H54 (cell line): ENCODE measurements at regions not wholly inside any gene's neighbourhood (a gene's known extent, or its start where the extent isn't known, plus 50 kb on each side); places are given as distances from the start of the nearest gene placed in this dataset.
A peak's percentile ranks its signal among the peaks of the same experiment; 100 is the strongest.
"Not testable (repeated sequence)": the region's sequence is repeated elsewhere in the genome, so short reads cannot be mapped to it uniquely, and the experiment has no call there.

Source experiments
- DNase-seq: peaks from one replicate; pipeline ENCODE4 v3.0.0; 2011; ENCODE audit warnings: low spot score, mixed read lengths; ENCODE audit not compliant: insufficient read length
- FAIRE-seq: peaks from 3 replicates; lab custom pipeline; 2011; peaks lifted over from hg19 to GRCh38; lab: Jason Lieb, UNC
- POLR2A ChIP-seq: IDR thresholded peaks from 2 replicates; pipeline ENCODE4 v1.6.1; 2011; ENCODE audit warnings: low read depth, mild to moderate bottlenecking, low read length

DNA sequence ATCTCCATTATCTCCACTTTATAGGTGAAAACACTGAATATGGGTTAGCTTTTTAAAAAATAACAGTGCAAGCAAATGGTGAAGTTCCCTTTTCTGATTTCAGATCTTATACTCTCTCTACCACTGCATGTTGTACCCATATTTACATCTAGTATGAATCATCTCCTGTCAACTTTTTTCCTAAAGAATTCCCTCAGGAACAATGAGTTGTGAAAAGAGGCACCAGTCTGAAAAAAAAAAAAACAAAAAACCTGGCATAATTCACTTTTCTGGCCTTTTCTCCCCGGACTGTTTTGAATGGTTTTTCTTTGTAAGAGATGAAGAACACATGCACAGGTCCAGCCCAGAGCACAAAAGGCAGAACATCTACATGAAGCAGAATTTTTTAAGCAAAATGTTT lies 596.0 kb downstream of the COL12A1 start:
- DNase-seq (no peak), FAIRE-seq (no peak)
- TF ChIP-seq POLR2A = no peak

DNA sequence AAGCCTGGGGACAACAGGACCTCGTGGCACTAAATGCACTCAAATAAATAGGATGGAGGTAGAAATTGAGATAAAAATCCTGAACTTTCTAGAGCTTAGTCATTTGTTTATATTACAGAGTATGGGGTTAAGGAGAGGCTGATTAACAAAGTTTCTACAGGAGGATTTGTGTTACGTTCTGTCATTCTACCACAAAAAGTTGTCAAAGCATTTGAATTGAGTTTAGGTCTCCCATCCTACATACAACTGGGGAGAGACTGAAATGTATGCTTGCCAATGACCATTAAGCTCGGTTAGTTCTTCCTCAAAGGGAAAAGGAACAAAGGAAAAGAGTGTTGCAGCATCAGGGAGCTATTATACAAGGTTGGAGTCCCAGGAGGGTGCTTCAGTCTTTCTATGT lies 597.9 kb downstream of the COL12A1 start:
- DNase-seq (no peak), FAIRE-seq (no peak)
- no peak for TF ChIP-seq POLR2A

DNA sequence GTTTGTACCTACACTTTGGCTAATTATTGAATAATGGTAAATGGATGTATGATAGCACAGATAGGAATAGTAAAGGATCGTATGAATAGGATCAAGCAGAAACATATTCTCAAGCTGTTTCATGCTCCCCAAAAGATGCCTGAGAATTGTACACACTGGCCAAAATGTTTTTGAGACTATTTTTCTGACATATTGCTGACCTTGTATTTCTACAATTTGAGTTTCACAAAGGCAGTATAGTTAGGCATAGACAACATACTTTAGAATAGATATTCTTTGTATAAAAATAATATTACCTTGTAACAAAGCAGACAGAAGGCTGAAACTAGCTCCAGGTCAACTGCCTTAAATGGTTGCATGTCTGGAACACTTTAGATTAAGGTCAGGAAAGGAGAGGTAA lies 598.4 kb downstream of the COL12A1 start:
- DNase-seq = no peak
- no peak for FAIRE-seq
- TF ChIP-seq POLR2A = no peak

DNA sequence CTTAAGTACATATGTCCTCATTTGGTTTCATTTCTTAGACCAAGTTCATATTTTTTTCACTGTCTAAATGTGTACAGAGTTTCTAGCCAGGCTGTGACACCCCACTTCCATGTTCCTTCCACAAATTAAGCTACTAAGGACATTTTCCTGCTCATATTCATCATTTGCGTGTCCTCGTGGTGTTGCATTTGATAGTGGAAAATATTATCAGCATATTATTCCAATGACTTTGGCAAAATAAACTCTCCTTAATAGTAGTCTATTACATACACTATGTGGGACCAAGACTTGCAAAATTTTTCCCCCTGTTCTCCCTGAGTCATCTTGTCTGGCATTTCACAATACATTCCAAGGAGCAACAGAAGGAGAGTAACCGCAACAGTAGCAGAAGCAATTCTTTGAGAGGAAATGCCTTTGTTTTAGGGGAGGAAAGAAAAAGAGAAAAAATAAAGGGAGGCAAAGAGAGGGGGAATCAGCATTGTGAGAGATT lies 599.2 kb downstream of the COL12A1 start:
- DNase-seq (peak; percentile 4), FAIRE-seq (no peak)
- TF ChIP-seq POLR2A = no peak

DNA sequence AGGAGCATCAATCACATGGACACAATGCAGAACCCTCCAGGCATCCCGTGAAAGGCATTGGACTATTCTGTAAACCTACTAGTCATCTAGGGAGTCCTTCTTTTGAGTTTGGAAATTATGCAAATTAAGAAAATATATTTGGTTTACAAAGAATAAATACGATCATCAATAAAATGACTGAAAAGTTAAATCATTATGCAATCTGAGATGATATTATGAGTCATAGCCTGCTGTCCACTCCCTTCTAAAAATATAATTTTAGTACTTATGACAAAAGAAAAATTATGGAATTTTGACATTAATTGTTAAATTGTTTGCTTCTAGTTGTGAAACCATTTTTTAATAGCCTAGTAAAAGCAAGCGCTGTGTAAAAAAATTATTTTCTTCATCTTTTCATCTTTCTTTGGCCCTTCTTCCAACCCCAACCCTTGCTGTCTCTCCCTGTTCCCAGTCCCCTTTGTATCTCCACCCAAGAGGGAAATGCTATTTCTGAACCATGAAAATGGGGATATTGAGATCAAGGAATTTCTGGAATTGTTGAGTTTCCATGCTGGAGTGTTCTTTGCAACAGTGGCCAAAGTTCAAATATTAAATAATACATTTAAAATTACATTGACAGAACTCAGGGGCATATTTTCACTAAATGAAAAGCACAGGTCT lies 599.8 kb downstream of the COL12A1 start:
- no peak for TF ChIP-seq POLR2A
- FAIRE-seq (no peak), DNase-seq (no peak)

DNA sequence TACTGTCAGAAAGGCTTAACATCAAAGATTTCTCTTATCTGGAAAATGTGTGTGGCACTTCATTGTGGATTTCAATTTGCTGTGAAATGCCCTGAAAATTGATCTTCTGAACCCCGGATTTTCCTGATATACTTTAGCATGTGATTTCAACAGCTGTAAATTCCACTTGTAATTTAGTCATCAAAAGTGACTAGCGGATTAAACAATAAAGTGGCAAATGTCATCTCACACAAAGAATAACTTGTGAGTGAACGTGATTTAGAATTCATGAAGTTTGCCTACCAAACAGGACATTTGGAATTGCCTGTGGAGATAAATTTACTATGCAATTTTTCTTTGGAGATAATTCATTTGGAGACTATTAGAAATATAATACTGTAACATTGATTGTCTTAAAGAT lies 601.6 kb downstream of the COL12A1 start:
- FAIRE-seq = no peak
- no peak for DNase-seq
- TF ChIP-seq POLR2A = no peak

DNA sequence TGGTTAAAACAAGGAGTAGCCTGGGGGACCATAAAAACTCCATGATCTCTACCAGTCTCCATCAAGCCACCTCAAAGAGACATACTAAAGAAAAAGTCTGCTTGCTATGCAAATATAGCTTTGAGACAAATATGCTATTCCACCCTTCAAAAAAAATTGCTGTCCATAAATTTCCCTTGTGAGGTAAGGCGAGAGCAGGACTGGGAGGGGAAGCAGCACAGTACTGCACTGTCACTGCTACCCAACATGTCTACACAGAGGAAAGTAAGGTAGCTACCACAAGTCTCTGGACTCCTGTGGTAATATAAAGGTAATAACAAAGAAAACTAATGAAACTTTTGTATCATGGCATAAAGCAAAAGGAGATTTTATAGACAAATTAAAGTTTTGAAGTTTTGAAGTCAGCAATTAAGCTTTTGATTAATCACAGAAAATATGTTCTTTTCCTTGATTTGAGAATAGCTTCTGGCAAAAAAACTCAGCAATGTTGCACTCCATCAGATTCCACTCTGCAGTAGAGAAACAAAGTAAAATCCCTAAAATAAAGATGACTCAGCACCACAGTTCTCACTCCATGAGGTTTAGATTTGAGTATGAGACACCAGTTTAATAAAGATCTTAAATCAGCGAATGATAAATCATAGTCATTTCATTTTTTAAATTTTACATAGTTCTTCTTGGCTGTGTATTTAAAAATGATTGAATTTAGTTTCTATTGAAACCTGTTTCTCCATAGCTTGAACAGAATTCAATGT lies 602.4 kb downstream of the COL12A1 start:
- DNase-seq (no peak), FAIRE-seq (no peak)
- no peak for TF ChIP-seq POLR2A

DNA sequence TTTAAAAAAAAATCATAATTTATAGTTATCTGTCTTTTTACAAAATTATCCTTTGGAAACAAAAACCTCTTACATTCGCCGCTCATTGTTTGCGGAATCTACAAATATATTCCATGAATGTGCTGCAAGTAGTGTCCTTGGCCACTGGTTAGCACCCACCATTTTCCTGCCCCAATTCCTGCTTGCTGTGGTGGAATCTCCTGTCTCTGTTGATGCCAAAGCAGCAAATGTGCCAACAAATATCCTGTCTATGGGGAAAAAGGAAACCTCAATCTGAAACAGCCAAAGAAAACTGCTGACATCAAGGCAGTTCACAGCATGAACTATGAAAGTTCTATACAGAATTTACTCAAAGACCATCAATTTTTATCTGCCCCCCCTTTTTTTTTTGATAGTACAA lies 603.6 kb downstream of the COL12A1 start:
- no peak for TF ChIP-seq POLR2A
- DNase-seq (no peak), FAIRE-seq (no peak)

DNA sequence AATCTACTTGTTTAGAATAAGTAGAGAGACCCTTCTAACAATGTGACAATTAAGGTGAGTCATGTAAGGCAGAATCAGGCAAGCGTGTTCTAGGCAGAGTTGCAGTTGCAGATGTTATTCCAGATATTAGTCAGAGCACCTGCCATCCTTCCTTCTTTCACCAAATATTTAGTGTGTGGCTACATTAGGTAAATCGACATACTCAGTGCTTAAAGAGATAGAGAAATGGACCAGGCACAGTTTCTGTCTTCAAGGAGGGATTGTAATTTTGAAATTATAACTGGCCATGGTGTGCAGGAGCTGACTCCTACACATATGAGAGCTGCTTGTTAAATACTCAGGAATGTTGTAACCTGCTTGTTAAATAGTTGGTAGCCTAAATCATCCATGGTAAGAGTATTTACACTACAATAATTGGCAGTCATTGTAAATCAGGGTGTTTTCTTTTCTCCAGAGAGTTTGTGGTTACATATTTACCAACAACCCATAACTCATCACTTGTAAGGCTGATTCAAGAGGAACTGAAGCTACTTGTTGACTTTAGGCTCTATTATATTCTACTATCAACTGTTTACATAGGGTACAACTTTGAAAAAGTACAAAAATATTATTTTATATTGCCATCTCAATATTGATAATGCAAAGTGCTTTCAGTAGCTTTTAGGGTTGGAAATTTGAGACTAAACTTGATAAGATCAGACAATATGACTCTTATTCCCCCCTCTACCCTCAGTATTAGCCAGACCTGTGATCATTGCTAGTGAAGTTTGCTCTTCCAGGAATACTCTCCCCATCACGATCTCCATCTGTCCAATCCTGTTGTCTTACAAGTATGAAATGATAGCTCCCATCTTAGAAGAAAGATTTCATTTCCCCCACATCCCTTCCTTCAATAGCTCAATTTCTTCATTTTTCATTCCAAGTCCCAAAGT lies 607.1 kb downstream of the COL12A1 start:
- FAIRE-seq = no peak
- no peak for TF ChIP-seq POLR2A
- DNase-seq = no peak

DNA sequence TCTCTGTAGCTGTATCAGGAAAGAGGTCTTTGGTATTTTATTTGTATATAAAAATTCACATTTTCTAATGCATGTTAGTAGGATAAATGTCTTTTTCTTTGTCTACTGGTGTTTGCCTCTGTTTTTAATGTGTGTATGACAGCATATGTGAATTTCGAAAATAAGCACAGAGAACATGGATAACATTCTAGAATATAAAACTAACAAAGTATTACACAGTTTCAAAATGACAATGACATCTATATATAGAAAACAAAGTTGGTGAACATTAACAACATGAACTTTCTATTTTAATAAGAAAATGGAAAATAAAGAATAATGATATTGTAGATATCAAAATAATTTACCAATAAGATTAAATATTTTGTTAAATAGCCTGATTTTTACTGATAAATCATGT lies 608.0 kb downstream of the COL12A1 start:
- FAIRE-seq (no peak), DNase-seq (no peak)
- TF ChIP-seq POLR2A = no peak

DNA sequence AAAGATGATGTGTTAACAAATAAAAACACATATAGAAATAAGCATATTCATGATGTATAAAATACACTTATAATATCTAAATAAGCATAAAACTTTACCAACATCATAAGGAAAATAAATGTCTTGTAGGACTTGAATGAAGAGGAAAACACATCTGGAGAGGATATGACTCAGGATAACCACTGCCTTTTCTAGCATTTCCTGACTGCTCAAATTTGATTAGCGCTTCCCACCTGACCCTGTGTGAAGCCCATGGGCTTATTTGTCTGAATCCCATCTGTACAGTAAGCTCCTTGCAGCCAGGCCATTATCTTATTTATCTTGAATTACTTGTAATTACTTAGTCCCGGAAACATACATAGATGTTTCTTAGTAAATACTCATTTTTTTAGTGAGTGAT lies 608.6 kb downstream of the COL12A1 start:
- FAIRE-seq (no peak), DNase-seq (no peak)
- TF ChIP-seq POLR2A = no peak

DNA sequence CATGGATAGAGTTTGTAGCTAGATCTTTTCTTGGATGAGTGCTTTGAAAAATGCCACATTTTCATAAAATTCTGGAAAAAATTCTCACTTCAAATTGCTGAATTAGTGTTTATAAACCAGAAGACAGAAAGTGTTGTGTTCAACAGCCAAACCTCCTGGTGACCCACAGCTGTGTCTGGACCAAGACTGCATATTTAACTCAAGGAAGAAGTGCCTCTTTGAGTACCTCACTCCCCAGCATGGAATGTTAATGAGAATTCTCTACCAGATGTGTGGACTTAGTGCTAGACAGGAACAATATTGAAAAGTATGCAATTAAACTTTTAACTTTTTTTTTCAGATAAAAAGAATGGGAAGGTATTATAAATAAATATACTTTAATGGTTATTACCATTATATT lies 609.3 kb downstream of the COL12A1 start:
- DNase-seq = no peak
- no peak for FAIRE-seq
- TF ChIP-seq POLR2A = no peak

DNA sequence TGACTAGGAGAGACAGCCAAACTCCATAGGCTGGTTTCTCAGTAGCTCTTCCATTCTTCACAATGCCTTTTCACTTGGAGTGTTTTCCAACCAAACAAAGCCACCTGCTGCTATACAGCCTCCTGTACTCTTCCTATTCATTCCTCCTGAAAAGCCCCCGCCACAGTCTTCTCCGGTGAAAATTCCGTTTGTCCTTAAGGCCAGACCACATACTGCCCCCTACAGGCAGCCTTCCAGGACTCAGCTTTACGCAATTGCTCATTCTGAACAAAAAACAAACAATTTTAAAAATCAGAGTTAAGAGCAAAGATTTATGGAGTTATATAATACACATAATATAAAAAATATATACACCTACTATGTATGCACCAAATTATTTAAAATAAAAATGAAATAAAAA lies 611.5 kb downstream of the COL12A1 start:
- FAIRE-seq, DNase-seq: not testable (repeated sequence)

DNA sequence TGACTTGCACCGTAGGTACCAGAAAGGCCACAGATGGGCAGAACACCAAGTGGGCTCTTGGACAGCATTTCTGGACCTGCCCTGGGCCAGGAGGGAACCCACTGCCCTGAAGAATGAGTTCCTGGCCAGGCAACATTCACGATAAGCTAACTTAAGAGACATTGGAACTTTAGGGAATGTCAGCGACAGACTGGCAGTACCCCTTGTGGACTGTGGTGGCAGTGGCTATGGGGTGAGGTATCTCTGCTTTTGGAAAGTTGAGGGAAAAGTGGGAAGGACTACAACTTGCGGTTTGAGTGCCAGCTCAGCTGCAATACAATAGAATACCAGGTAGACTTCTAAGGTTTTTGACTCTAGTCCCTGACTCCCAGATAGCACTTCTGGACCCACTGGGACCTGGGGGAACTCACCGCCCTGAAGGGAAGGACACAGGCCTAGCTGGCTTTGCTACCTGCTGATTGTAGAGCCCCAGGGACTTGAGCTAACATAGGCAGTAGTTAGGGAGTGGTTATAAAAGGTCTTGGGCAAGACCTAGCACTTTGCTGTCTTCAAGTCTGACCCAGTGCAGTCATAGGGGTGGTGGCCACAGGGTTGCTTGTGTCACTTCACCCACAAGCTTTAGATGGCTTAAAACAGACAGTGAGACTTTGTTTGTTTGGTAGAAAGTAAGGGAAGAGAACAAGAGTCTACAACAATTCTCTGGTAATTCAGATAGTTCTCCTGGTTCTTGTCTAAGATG lies 617.6 kb downstream of the COL12A1 start:
- no peak for TF ChIP-seq POLR2A
- DNase-seq = no peak
- FAIRE-seq = no peak
